ENCODE measurements at regions not wholly inside any gene's neighbourhood (a gene's known extent, or its start where the extent isn't known, plus 50 kb on each side); places are given as distances from the start of the nearest gene placed in this dataset.

DNA sequence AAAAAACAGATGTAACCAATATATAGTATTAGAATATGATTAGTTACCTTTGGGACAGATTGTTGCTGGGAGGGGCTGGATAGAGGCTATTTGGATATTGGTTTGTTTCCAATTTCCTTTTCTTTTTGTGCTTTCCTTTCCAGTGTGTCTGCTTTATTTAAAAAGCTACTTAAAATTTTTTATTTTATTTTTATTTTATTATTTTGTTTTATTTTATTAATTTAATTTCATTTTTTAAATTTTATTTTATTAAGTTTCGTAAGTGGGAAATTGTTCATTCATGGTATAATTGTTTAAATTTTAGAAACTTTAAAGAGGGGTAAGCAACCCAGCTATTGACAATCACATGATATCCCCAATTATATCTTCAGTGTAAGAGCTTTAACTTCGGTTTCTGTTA is 2077.0 kb upstream of the PCDH20 start:
- TF ChIP-seq CTCF (IDR thresholded peaks at IDR 0.05) (no peak), ZFX (IDR thresholded peaks at IDR 0.05; ENCODE audit: borderline replicate concordance) (no peak)

All from 22Rv1 (cell line).